Stimulated activated CD8-positive, alpha-beta memory T cell treated with anti-CD3 and anti-CD28 coated beads, Interleukin-4, amount 100 ng/mL, for 24 hours (primary cell): ENCODE measurements at regions not wholly inside any gene's neighbourhood (a gene's known extent, or its start where the extent isn't known, plus 50 kb on each side); places are given as distances from the start of the nearest gene placed in this dataset.

Experiments used
- DNase-seq: peaks from one replicate; pipeline ENCODE4 v3.0.0-alpha.2; 2020; ENCODE audit warnings: low read depth

- no peak for DNase-seq
Observed at GRCh38 chr1:4016351-4017130, 116.5 kb upstream of the C1orf174 start.

- DNase-seq: no peak
Observed at GRCh38 chr1:4017636-4018365, 117.7 kb upstream of the C1orf174 start.

GRCh38 chr1:4018466-4019146 is 118.5 kb upstream of the C1orf174 start:
- no peak for DNase-seq

- no peak for DNase-seq
Observed at GRCh38 chr1:4019147-4019521, 119.1 kb upstream of the C1orf174 start.

- DNase-seq: no peak
Observed at GRCh38 chr1:4019606-4020331, 119.7 kb upstream of the C1orf174 start.

- no peak for DNase-seq
Observed at GRCh38 chr1:4020449-4020848, 120.4 kb upstream of the C1orf174 start.

GRCh38 chr1:4021136-4021973 is 121.3 kb upstream of the C1orf174 start:
- no peak for DNase-seq

GRCh38 chr1:4021974-4022268 is 121.8 kb upstream of the C1orf174 start:
- DNase-seq: no peak

- no peak for DNase-seq
Observed at GRCh38 chr1:4022715-4023114, 122.6 kb upstream of the C1orf174 start.

- no peak for DNase-seq
Observed at GRCh38 chr1:4023678-4024077, 123.6 kb upstream of the C1orf174 start.

- DNase-seq: no peak
Observed at GRCh38 chr1:4024811-4025210, 124.7 kb upstream of the C1orf174 start.

- no peak for DNase-seq
Observed at GRCh38 chr1:4025752-4026151, 125.7 kb upstream of the C1orf174 start.

GRCh38 chr1:4027008-4027407 is 126.9 kb upstream of the C1orf174 start:
- no peak for DNase-seq

- peak; percentile 8 for DNase-seq
Observed at GRCh38 chr1:4027492-4028138, 127.5 kb upstream of the C1orf174 start.

- no peak for DNase-seq
Observed at GRCh38 chr1:4028139-4028501, 128.0 kb upstream of the C1orf174 start.

- no peak for DNase-seq
Observed at GRCh38 chr1:4029376-4029775, 129.3 kb upstream of the C1orf174 start.

GRCh38 chr1:4032571-4032970 is 132.5 kb upstream of the C1orf174 start:
- no peak for DNase-seq

GRCh38 chr1:4033129-4033676 is 133.1 kb upstream of the C1orf174 start:
- no peak for DNase-seq

- no peak for DNase-seq
Observed at GRCh38 chr1:4033713-4034112, 133.6 kb upstream of the C1orf174 start.

- no peak for DNase-seq
Observed at GRCh38 chr1:4034318-4034887, 134.3 kb upstream of the C1orf174 start.

- no peak for DNase-seq
Observed at GRCh38 chr1:4044967-4045366, 144.9 kb upstream of the C1orf174 start.
